DND-41 (cell line): ENCODE measurements at regions not wholly inside any gene's neighbourhood (a gene's known extent, or its start where the extent isn't known, plus 50 kb on each side); places are given as distances from the start of the nearest gene placed in this dataset.

Experiments
- EZH2 ChIP-seq: IDR thresholded peaks from 3 replicates; pipeline ENCODE4 v1.6.1; 2012; ENCODE audit warnings: borderline replicate concordance, low read depth, mild to moderate bottlenecking, moderate library complexity, low read length, inconsistent platforms; ENCODE audit not compliant: severe bottlenecking
- TF ChIP-seq, protein P1 (sequence below): IDR thresholded peaks from 2 replicates; pipeline ENCODE4 v1.5.1; 2012; ENCODE audit warnings: borderline replicate concordance, low read length, moderate library complexity, mild to moderate bottlenecking; ENCODE audit not compliant: poor library complexity, severe bottlenecking; ENCODE audit errors: extremely low read depth

DNA sequence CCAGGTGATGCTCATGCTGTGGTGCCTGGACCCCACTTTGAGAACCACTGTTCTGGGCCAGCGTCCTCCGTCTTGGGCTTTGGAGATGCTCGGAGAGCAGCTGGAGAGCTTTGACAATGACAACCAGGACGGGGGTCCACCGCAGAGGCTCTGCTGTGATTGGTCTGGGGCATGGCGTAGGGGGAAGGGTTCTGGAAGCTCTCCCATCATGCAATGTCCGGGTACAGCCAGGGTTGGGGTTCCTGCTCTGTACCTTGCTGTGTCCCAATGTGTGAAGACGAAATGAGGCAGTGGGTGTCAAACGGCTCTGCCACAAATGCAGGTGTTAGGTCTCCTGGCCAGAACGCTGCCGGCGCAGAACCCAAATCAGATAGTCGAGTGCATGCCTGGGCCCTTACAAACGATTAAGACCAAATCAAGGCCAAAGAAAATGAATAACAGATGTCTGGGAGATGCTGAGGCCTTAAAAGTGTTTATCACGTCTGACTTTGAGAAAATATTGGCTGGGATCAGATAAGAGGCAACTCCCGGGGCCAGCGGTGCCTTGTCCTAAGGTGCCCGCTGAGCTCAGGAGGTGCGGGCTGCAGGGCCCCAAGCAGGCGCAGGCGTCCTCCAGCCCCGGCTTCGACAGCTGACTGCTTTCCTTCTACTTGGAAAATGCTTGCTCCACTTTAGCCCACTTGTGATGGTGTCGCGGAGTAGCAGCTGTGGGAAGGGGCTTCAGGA, 117.2 kb downstream of the VAPA start:
- TF ChIP-seq, protein P1, sequence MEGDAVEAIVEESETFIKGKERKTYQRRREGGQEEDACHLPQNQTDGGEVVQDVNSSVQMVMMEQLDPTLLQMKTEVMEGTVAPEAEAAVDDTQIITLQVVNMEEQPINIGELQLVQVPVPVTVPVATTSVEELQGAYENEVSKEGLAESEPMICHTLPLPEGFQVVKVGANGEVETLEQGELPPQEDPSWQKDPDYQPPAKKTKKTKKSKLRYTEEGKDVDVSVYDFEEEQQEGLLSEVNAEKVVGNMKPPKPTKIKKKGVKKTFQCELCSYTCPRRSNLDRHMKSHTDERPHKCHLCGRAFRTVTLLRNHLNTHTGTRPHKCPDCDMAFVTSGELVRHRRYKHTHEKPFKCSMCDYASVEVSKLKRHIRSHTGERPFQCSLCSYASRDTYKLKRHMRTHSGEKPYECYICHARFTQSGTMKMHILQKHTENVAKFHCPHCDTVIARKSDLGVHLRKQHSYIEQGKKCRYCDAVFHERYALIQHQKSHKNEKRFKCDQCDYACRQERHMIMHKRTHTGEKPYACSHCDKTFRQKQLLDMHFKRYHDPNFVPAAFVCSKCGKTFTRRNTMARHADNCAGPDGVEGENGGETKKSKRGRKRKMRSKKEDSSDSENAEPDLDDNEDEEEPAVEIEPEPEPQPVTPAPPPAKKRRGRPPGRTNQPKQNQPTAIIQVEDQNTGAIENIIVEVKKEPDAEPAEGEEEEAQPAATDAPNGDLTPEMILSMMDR = no peak
- TF ChIP-seq EZH2 = no peak
